Activated T-cell treated with anti-CD3 and anti-CD28 coated beads for 4 hours (primary cell): ENCODE measurements at regions not wholly inside any gene's neighbourhood (a gene's known extent, or its start where the extent isn't known, plus 50 kb on each side); places are given as distances from the start of the nearest gene placed in this dataset.

ENCODE experiments used
- DNase-seq: peaks from one replicate; pipeline ENCODE4 v3.0.0-alpha.2; 2020

- DNase-seq = no peak
Observed at GRCh38 chr1:244157731-244158438, 106.8 kb downstream of the ZBTB18 start.

DNA sequence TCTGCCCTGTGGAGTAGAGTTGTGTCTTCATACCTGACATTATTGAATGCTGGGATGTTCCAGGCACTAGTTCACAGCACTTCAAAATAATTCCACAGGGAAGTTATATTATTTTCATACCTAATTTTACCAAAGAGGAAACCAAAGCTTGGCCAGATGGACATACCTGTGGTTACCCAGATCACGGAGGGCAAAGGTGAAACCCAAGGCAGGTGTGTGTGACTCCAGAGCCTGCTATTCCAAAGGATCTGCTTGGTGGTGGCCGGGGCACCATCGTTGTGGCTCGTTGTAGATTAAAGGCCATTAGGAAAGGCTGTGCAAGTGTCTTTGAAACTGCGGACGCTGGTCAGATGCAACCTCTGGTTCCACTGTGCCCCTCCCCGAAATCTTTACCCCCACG is 108.6 kb downstream of the ZBTB18 start:
- DNase-seq = no peak

DNA sequence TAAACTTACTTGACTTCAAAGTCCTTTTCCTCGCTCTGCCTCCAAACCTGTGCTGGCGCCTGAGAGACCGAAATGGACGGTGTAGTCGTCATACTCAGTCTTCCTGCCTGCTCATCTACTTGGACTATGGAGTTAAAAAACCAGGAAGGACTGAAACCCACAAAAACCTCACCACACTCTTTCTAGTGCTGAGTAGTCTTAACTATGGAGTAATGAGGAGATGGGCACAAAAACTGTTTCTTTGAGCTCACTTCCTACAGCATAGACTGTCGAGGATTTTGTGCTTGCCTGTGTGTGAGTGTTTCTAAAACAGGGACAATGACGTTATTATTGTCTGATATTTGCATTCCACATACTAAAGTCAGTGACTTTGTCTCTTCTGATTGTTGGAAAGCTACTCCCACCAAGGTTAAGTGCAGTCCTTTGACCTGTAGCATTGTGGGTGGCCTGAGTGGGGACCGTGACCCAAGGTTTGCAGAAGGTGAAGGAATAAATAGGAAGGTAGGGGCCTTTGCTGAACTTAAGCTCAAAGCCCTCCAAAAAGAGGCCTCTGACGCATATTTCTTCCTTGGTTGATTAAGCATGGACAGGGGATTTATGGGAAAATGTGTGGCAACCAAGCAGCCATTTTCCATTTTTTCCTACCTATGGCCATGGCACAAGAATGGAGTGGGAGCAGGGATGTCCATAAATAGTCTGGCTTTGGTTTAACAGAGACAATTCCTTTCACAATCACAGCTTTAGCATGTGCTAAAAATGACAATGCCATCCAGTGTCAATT is 109.6 kb downstream of the ZBTB18 start:
- no peak for DNase-seq

- no peak for DNase-seq
Observed at GRCh38 chr1:244161236-244161510, 110.1 kb downstream of the ZBTB18 start.

DNA sequence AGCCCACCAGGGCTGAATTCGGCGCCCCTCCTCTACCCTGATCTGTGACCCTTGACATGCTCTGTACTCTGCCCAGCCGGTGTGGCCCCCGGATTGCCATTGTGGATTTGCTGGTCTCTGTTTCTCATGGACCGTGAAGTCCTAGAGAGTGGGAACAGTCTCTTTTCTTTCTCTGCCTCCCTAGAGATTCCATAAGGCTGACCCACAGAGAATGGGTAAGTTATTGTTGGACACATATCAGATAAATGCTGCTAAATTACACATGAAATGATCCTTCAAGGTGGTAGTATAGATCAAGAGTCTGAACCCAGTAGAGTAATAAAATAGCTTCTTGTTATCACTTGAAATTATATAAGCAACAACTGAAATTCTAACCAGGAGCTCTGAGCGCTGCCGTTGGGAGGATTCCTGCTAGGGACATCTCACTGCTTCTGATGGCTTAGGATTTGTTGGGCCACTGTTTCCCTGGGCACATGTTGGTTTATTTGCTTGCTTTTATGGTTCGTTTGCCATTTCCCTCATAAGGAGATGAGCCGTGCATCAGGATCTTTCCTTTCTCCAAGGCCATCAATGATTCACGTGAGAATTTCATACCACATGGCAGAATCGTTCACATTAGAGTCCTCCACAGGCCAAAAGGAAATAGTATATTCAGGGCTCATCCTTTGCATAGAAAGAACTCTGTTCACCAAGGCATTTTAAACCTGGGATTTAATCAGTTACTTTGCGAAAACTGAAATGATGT is 111.9 kb downstream of the ZBTB18 start:
- DNase-seq = no peak

DNA sequence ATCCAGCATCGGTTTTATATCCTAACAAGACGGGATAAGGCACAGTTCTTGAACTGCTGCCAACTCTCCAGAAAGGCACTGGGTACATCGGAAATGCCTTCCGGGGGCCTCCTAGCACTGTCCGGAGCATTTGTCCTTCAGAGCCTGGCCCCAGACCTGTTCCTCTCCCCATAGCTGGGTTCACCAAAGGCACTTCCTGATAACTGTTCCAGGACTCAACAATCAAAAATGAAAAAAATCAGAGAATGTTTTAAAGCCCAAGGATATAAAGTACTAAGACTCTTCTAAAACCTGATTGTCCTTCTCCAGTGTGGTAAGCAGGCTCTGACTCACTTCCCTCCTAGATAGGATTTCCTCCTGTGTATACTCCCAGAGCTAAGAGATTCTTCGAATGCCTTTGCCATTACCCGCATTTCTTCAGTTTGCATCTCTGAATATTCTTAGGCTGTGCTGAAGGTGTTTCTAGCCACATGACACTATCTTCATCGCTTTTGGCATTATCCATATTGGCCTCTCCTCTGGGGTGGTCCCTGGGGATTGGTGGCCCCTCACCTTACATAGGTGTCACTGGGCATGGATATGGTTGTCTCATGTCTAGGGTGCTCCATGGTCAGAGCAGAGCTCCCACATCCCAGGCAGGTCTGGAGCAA is 112.9 kb downstream of the ZBTB18 start:
- no peak for DNase-seq

DNA sequence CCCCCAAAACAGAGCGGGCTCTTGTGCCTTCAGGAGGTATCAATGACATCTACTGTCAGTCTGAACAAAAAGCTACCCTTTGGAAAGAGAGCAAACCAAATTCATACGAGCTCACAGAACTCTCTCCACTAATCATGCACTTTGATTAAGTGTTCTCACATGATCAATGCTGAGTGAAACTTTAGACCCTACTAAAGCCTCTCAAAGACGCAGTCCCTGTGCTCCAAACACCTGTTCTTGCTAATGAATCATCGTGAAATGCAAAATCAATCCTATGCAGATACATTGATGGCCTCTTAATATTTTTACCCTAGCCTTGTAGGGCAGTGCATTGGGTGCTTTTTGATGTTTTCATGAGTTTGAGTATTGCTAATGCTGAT is 113.4 kb downstream of the ZBTB18 start:
- no peak for DNase-seq

- DNase-seq = no peak
Observed at GRCh38 chr1:244165021-244165420, 113.9 kb downstream of the ZBTB18 start.

GRCh38 chr1:244165701-244166100 is 114.6 kb downstream of the ZBTB18 start:
- DNase-seq = no peak

DNA sequence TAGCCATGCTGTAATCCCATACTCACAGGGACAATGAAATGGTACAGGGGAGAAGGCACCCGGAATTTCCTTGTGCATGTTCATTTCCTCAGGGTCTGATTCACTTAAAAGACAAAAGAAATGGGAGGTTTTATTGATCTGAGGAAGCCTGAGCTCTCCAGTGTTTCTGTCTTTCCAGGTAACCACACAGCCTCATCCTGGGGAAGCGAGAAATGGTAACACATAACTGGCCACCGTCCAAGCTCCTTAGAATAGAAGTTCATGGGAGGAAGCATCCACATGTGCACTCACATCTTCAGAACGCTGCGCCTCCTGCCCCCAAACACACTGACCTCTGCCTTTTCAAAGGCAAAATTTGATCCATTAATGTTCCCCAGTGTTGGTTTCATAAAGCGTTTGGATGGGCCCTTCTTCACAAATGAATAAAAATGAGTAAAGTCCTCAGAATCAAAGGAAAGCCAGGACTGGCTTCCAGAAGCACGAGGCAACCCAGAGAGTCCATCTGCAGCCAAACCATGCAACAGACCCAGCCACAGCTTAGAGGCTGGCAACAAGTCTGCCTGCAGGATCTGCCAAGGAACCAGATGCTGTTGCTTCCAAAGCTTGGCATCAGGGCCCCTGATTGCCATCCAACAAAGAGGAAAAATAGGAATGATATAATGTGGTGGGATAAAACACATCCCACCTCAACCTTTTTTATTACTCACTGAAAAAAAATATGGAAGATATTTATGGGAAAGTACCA is 120.3 kb downstream of the ZBTB18 start:
- no peak for DNase-seq

GRCh38 chr1:244173240-244173639 is 122.2 kb downstream of the ZBTB18 start:
- no peak for DNase-seq

GRCh38 chr1:244173769-244174168 is 122.7 kb downstream of the ZBTB18 start:
- no peak for DNase-seq

DNA sequence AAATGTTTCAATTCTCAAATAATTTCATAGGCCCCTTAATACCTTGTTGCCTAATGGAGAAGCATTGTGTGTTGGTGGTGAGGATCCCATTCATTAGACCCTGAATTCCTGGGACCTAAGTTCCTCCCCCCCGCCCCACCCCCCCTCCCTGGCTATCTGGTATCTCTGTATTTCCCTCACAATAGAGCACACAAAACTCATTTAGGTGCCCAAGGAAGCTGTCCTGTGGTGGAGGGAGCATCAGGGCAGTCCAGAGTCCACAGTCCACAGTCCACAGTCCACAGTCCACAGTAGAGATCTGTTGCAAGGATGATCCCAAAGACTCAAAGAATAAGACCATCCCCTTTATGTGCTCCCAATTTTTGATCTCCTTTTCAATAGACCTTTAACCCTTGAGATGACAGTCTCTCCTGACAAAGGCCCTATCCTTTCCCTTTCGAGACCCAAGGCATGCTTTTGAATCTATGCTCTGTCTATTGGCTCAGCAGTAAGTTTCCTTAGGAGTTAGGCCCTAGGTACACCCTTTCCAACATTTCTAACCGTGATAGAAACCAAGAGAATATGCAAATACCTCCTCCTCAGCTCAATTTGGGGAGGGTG is 123.9 kb downstream of the ZBTB18 start:
- DNase-seq = no peak

GRCh38 chr1:244176201-244176600 is 125.1 kb downstream of the ZBTB18 start:
- DNase-seq = no peak

DNA sequence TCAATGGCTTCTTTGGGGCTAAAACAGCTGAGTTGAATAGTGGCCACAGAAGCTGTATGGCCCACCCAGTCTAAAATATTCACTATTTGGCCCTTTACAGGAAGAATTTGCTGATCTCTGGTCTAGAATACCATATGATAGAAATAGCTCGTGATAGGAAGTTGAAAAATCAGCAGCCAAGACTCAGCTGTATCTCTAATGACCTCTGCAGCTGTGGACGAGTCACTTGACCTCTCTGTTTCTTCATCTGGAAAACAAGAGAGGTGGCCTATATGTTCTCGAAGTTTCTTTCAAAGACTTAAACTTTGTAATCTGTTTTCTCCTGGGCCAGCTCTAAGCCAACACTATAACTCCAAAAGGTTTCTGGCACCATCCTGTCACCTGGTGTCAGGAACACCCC is 129.2 kb downstream of the ZBTB18 start:
- no peak for DNase-seq

- no peak for DNase-seq
Observed at GRCh38 chr1:244181867-244182266, 130.8 kb downstream of the ZBTB18 start.

- DNase-seq = no peak
Observed at GRCh38 chr1:244183037-244183436, 132.0 kb downstream of the ZBTB18 start.

GRCh38 chr1:244186372-244186771 is 135.3 kb downstream of the ZBTB18 start:
- no peak for DNase-seq

GRCh38 chr1:244187310-244187709 is 136.2 kb downstream of the ZBTB18 start:
- DNase-seq = no peak

DNA sequence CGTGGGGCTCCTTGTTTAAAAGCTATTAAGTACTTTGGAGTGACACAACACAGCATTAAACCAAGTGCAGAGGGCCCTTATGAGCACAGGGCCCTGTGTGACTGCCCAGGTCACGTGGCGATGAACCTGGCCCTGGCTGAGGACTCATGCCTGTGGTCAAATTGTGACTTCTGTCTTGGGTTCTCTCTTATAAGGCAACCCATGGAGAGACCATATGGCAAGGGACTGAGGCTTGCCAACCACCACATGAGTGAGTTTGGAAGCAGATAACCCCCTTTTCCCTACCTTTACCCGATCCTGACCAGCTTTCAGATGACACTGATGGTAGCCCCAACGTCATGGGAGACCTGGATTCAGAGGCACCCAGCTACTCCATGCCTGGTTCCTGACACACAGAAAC is 140.5 kb downstream of the ZBTB18 start:
- DNase-seq = no peak

- DNase-seq = no peak
Observed at GRCh38 chr1:244192325-244192724, 141.2 kb downstream of the ZBTB18 start.

GRCh38 chr1:244196571-244197285 is 145.6 kb downstream of the ZBTB18 start:
- no peak for DNase-seq
